Caco-2 (cell line): ENCODE measurements at regions not wholly inside any gene's neighbourhood (a gene's known extent, or its start where the extent isn't known, plus 50 kb on each side); places are given as distances from the start of the nearest gene placed in this dataset.

Experiments used
- BruUV-seq: library from RNA; stranded (reverse); fragments of 400-500 nt; replicated peaks from 2 replicates; lab custom pipeline; 2021; lab: Mats Ljungman, UMichigan
- CTCF ChIA-PET: fragments of 300-600 bp; sonication (Branson Sonifier 250); formaldehyde crosslinking; loops from one replicate; lab custom pipeline; 2022; ENCODE audit warnings: antibody characterized with exemption; lab: Charles Lee
- POLR2A ChIA-PET: fragments of 300-600 bp; sonication (Branson Sonifier 250); formaldehyde crosslinking; loops from one replicate; lab custom pipeline; 2022; ENCODE audit warnings: antibody characterized with exemption; lab: Charles Lee
- DNase-seq, 2 experiments: peaks; one replicate each; pipeline versions ENCODE4 v3.0.0 to v3.0.0-alpha.2; 2020 to 2022
- H3K27me3 ChIP-seq: replicated peaks from 2 replicates; pipeline ENCODE4 v1.6.0; 2011; ENCODE audit warnings: low read length; ENCODE audit not compliant: control insufficient read depth, insufficient read depth
- H3K36me3 ChIP-seq: 2 replicates; pipeline ENCODE4 v1.5.1; 2011; ENCODE audit warnings: low read length; ENCODE audit not compliant: control insufficient read depth, insufficient read depth
- H3K4me1 ChIP-seq: fragments of 250-450 bp; sonication (Bioruptor Pico); 2 replicates; pipeline ENCODE4 v1.5.1; 2020; ENCODE audit warnings: mild to moderate bottlenecking
- H3K4me3 ChIP-seq: 2 replicates; pipeline ENCODE4 v1.5.1; 2011; ENCODE audit warnings: low read depth, mild to moderate bottlenecking, control low read depth, low read length
- H3K9me3 ChIP-seq: fragments of 250-450 bp; sonication (Bioruptor Pico); 2 replicates; pipeline ENCODE4 v1.5.1; 2020; ENCODE audit warnings: mild to moderate bottlenecking, moderate library complexity
- H3K27ac Mint-ChIP-seq: one replicate; pipeline ENCODE4 v1.8.0; 2022; ENCODE audit warnings: mixed read lengths; ENCODE audit not compliant: unreplicated experiment
- H3K27me3 Mint-ChIP-seq: one replicate; pipeline ENCODE4 v1.8.0; 2022; ENCODE audit warnings: mixed read lengths; ENCODE audit not compliant: insufficient read depth, unreplicated experiment
- H3K36me3 Mint-ChIP-seq: one replicate; pipeline ENCODE4 v1.8.0; 2022; ENCODE audit warnings: mild to moderate bottlenecking, mixed read lengths; ENCODE audit not compliant: insufficient read depth, unreplicated experiment
- H3K4me1 Mint-ChIP-seq: one replicate; pipeline ENCODE4 v1.8.0; 2022; ENCODE audit warnings: low read depth, mixed read lengths; ENCODE audit not compliant: unreplicated experiment
- H3K4me3 Mint-ChIP-seq: one replicate; pipeline ENCODE4 v1.8.0; 2022; ENCODE audit warnings: mild to moderate bottlenecking, moderate library complexity, mixed read lengths; ENCODE audit not compliant: unreplicated experiment
- H3K9me3 Mint-ChIP-seq: one replicate; pipeline ENCODE4 v1.8.0; 2022; ENCODE audit warnings: mixed read lengths; ENCODE audit not compliant: unreplicated experiment
- CTCF ChIP-seq, 2 experiments: fragments of 200-600 bp in 1 of 2; IDR thresholded peaks; 1 replicate in 1 of 2; 2 replicates in 1 of 2; pipeline versions ENCODE4 v1.5.1 to v1.8.0; 2011 to 2022; ENCODE audit warnings: antibody characterized with exemption in 1 of 2, control low read depth in 1 of 2, inconsistent platforms in 1 of 2, low read depth in 1 of 2, low read length in 1 of 2, mild to moderate bottlenecking in 1 of 2, moderate library complexity in 1 of 2; ENCODE audit not compliant: insufficient read depth in 1 of 2, severe bottlenecking in 1 of 2, unreplicated experiment in 1 of 2
- intact Hi-C: fragments of 100-400 bp; cut with micrococcal nuclease; formaldehyde crosslinking; loops from one replicate; pipeline ENCODE4 v1.10.0; 2022; ENCODE audit not compliant: unreplicated experiment

- ChIA-PET POLR2A (no interaction called here), CTCF (no interaction called here)
- Histone ChIP-seq H3K9me3 (no peaks in the 10 kb centered on the region), H3K4me3 (no peak overlapping the region), H3K4me1 (peaks cover 12% of the 10 kb centered on the region; the same call in 1 of the 2 replicates), H3K27me3 (no peaks in the 10 kb centered on the region), H3K36me3 (peaks cover 1% of the 10 kb centered on the region; the same call in 1 of the 2 replicates)
- peak overlapping the region; percentile 70 for H3K27ac Mint-ChIP-seq
- H3K27me3 Mint-ChIP-seq: no peaks in the 10 kb centered on the region
- no TSS peak for BruUV-seq
- no peak for TF ChIP-seq CTCF (IDR thresholded peaks at IDR 0.05; ENCODE audit: insufficient read depth in 1 of 2, low read depth in 1 of 2, low read length in 1 of 2, severe bottlenecking in 1 of 2, unreplicated experiment in 1 of 2)
- DNase-seq: peak; percentile 27 to 47
- intact Hi-C loops: no loop called here
- no peaks in the 10 kb centered on the region for H3K36me3 Mint-ChIP-seq
- peaks cover 14% of the 10 kb centered on the region for H3K4me1 Mint-ChIP-seq
- peak overlapping the region; percentile 63 for H3K4me3 Mint-ChIP-seq
- no peaks in the 10 kb centered on the region for H3K9me3 Mint-ChIP-seq
These were observed 89.0 kb downstream of the NAF1 start for GRCh38 chr4:163077680-163078079.

GRCh38 chr4:163072222-163072621 lies 94.5 kb downstream of the NAF1 start:
- H3K27me3 Mint-ChIP-seq: no peaks in the 10 kb centered on the region
- no peaks in the 10 kb centered on the region for H3K9me3 ChIP-seq
- POLR2A ChIA-PET: no interaction called here
- H3K4me1 Mint-ChIP-seq: peaks cover 7% of the 10 kb centered on the region
- intact Hi-C loops: no loop called here
- no TSS peak for BruUV-seq
- no peaks in the 10 kb centered on the region for H3K27me3 ChIP-seq
- CTCF ChIA-PET: no interaction called here
- H3K36me3 ChIP-seq: no peaks in the 10 kb centered on the region
- no peak overlapping the region for H3K4me3 Mint-ChIP-seq
- peaks cover 10% of the 10 kb centered on the region; the same call in 1 of the 2 replicates for H3K4me1 ChIP-seq
- H3K9me3 Mint-ChIP-seq: no peaks in the 10 kb centered on the region
- no peak for TF ChIP-seq CTCF (IDR thresholded peaks at IDR 0.05; ENCODE audit: insufficient read depth in 1 of 2, low read depth in 1 of 2, low read length in 1 of 2, severe bottlenecking in 1 of 2, unreplicated experiment in 1 of 2)
- DNase-seq: no peak
- no peak overlapping the region for H3K27ac Mint-ChIP-seq
- H3K4me3 ChIP-seq: no peak overlapping the region
- H3K36me3 Mint-ChIP-seq: no peaks in the 10 kb centered on the region

GRCh38 chr4:163071308-163071707 lies 95.4 kb downstream of the NAF1 start:
- intact Hi-C loops: no loop called here
- Histone ChIP-seq H3K4me1 (peaks cover under 1% of the 10 kb centered on the region; the same call in 1 of the 2 replicates), H3K36me3 (no peaks in the 10 kb centered on the region), H3K4me3 (no peak overlapping the region), H3K9me3 (no peaks in the 10 kb centered on the region), H3K27me3 (no peaks in the 10 kb centered on the region)
- ChIA-PET POLR2A (no interaction called here), CTCF (no interaction called here)
- no peaks in the 10 kb centered on the region for H3K36me3 Mint-ChIP-seq
- BruUV-seq: no TSS peak
- H3K27me3 Mint-ChIP-seq: no peaks in the 10 kb centered on the region
- no peak overlapping the region for H3K27ac Mint-ChIP-seq
- no peak for TF ChIP-seq CTCF (IDR thresholded peaks at IDR 0.05; ENCODE audit: insufficient read depth in 1 of 2, low read depth in 1 of 2, low read length in 1 of 2, severe bottlenecking in 1 of 2, unreplicated experiment in 1 of 2)
- no peaks in the 10 kb centered on the region for H3K4me1 Mint-ChIP-seq
- no peak for DNase-seq
- H3K9me3 Mint-ChIP-seq: no peaks in the 10 kb centered on the region
- no peak overlapping the region for H3K4me3 Mint-ChIP-seq
